H1 (cell line): ENCODE measurements at regions not wholly inside any gene's neighbourhood (a gene's known extent, or its start where the extent isn't known, plus 50 kb on each side); places are given as distances from the start of the nearest gene placed in this dataset.

Experiments
- CTCF ChIP-seq, 3 experiments: IDR thresholded peaks; 1 replicate in 2 of 3; 2 replicates in 1 of 3; pipeline versions ENCODE4 v1.5.1 to v1.6.1; 2011; ENCODE audit warnings: low read length in 3 of 3, mild to moderate bottlenecking in 3 of 3, inconsistent platforms in 2 of 3, low read depth in 1 of 3, moderate library complexity in 1 of 3; ENCODE audit not compliant: insufficient read depth in 1 of 3; ENCODE audit errors: control extremely low read depth in 1 of 3
- TBP ChIP-seq: IDR thresholded peaks from 2 replicates; pipeline ENCODE4 v1.6.1; 2011; ENCODE audit warnings: low read depth, low read length, improper control_type of control experiment

GRCh38 chrY:21600170-21600569 lies 65.5 kb downstream of the RBMY1A1 start:
- no peak for TF ChIP-seq TBP
- no peak for TF ChIP-seq CTCF (IDR thresholded peaks at IDR 0.05; ENCODE audit: control extremely low read depth in 1 of 3, insufficient read depth in 1 of 3, low read depth in 1 of 3, low read length in 3 of 3)
